NOMO-1 treated with DMSO at 0.1 percent for 48 hours (cell line): ENCODE measurements at regions not wholly inside any gene's neighbourhood (a gene's known extent, or its start where the extent isn't known, plus 50 kb on each side); places are given as distances from the start of the nearest gene placed in this dataset.
"Not testable (repeated sequence)": the region's sequence is repeated elsewhere in the genome, so short reads cannot be mapped to it uniquely, and the experiment has no call there.

Experiments
- DNase-seq: peaks from one replicate; lab custom pipeline; 2025; ENCODE audit not compliant: unreplicated experiment; lab: John Stamatoyannopoulos, UW

DNA sequence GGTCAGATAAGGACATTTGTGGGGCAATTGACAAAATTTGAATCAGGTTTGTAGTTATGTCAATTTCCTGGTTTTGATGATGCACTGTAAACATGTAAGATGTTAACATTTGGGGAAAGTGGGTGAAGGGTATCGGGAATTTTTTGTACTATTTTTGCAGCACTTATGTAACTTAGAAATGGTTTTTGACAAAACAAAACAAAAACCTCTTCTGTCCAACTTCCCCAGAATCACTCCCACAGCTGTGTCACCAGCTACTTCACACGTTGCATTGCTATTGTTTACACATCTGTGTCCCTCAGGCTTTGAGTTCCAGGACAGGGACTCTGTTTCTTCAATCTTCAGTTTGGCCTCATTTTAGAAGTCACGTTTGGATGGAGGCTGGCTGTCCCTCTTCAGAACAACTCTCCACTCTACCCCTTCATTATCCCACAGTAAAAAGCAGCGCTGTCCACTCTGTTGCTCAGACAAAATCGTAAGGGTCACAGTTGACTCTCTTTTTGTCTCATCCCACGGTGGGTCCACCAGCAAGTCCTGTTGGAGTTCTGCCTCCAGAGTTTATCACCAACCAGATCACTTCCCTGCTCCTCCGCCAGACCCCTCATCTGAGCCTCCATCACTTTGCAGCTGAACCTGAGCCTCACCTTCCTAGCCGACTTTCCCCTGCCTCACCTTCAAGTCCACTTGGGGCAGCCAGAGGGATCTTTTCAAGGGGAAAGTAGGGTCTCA is 63.2 kb downstream of the NENF start:
- no peak for DNase-seq

DNA sequence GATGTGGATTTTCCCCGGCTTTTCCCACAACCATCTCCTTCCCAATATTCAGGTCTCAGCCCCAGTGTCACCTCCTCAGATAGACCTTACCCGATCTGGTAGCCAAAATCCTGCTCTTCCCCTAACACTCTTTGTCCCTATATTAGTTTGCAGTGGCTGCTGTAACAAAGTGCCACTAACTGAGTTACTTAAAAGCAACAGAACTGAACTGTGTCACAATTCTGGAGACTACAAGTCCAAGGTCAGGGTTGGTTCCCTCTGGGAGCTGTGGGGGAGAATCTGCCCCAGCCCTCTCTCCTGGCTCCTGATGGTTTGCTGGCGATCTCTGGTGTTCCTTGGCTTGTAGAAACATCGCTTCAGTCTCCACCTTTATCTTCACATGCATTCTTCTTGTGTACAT is 64.0 kb downstream of the NENF start:
- no peak for DNase-seq

DNA sequence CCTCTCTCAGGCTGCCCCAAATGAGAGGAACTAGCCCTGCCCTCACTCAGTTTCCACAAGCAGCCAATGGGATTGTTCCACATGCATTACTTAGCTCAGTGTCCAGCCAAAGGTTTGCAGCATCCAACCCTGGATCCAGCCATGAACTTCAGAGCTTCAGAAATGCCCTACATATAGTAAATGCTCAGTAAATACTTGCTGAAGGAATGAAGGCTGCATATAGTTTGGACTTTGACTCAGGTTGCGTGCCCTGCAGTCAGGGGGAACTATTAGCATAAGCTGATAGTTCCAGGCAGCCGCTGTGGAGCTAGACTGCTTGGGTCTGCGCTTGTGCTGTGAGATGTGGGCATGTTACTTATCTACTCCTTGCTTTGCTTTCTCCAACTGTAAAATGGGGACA is 64.8 kb downstream of the NENF start:
- DNase-seq = no peak

DNA sequence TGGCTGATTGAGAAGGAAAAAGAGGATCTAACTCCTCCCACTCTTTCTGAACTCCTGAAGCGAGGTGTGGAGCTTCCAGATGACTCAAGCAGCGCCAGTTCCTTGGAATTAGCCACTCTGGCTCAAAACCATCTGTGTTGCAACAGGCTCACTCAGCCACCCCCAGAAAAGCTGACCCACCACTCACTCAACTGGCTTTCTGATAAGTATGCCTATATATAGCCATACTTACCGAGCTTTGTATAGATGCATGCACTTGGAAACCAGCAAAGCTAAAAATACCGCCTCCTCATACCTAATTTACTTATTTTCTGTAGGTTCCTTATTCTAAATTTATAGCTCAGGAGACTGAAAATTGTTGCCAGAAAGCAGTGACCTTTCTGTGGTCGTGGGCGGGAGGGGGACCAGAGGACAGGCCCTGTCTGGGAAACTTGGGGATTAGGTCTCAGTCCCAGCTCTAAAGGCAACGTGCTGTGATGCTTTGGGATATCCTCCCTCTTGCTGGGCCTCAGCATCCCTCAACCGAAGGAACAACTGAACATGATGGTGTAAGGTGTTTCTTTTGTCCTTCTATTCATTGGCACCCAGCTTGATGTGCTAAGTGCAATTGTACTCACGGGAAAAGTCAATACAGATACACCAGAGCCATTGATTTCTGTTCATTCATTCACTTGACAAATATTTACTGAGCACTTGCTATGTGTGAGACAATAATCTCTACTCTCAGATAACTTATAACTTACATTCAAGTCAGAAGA is 65.7 kb downstream of the NENF start:
- DNase-seq = peak; percentile 42

DNA sequence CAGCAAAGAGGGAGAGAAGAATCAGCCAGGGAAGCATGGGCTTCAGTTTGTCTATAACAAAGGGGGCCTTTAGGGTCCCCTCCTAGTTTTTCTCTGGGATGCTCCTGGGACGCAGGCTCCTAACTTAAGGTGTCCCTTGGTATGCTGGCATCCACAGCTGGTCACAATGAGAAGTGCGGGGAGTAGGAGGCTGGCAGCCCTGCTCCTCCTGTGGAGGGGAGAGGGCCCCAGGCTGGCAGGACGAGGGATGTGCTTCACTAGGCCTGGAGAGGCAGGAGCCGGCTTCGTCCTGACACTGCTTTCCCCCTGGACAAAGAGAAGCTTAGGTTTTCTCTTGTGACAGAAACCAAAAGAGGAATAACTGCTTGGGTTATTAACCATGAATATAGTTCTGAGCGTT is 67.6 kb downstream of the NENF start:
- no peak for DNase-seq

DNA sequence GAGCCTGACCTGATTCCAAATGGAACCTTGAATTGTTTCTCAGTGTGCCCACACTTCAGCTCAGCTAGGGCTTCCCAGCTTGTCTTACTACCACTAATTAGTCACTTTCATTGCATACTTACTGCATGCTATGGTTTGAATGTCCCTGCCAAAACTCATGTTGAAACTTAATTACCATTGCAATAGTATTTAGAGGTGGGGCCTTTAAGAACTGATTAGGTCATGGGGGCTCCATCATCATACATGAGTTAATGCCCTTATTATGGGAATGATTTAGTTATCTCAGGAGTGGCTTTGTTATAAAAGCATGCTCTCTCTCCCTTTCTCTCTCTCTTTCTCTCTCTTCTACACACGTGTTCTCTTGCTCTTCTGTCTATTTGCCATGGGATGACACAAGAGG is 68.3 kb downstream of the NENF start:
- no peak for DNase-seq

DNA sequence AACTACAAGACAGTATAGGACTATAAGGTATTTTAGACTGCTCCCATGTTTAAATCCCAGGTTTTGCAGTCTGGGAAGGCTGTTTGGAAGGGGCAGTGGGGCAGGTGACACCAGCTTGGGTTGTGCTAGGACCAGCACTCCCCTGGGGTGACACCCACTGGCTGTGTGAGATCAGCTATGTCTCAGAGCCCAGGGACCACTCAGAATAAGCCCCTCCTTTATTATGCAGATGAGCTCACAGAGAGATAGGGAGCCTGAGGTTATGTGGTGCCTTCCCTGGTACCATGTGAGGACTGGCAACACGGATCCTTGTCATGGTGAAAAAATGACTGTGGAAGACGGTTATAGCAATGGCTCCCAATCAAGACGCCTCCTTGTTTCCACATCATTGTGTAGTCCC is 71.0 kb downstream of the NENF start:
- no peak for DNase-seq

DNA sequence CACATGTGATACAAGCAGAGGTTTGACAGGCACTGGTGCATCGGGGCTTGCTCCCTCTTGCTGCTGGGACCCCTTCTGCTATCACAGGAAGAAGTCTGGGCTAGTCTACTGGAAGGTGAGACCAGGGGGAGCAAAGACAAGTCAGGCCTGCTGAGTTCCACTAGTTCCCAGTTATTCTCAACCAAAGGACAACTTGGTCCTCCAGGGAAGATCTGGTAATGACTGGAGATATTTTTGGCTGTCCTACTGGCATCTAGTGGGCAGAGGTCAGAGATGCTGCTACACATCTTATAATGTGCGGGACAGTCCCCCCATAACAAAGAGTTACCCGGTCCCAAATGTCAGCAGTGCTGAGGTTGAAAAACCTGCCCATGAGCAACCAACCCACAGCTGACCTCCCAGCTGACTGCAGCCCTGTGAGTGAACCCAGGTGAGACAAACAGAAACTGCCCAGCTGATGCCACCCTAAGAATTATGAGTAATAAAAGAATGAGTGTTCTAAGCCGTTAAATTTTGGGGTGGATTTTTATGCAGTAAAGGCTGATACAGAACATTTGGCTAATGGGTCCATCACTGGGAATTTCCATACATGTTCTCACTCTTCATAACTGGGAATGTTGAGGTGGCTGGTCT is 71.6 kb downstream of the NENF start:
- DNase-seq = no peak

DNA sequence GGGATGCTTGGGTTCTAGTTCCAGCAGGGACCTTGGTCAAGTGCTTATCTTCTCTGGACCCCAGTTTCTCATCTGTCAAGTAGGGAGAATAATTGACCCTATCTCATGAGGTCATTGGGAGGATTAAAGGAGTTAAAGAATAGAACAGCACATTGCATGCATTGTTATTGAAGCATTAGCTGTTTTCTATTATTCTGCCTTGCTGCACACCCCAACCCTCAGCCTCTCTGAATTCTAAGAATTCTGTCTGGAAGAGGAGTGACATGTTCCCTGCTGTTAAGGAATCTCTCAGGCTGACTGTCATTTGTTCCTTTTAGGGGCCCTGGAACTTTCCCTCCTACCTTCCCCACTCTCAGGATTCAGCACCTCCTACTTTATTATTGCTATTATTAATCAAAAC is 73.9 kb downstream of the NENF start:
- no peak for DNase-seq

DNA sequence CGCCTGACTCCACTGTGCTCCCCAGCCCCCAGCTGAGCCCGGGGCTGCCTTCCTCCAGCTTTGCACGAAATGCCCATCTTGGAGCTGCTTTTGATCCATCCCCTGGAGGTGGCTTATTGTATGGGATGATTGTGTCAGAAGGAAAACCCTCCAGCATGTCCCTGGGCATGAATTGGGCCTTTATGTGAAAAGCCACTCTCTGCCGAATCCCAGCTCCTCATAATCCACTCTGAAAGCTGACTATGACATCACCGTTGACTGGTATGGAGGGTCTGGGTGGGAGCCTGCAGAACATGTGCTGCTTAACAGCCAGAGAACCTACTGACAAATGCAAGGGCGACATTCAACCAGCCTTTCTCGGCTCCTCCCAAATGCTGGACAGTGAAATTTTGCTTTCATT is 74.6 kb downstream of the NENF start:
- DNase-seq = no peak

DNA sequence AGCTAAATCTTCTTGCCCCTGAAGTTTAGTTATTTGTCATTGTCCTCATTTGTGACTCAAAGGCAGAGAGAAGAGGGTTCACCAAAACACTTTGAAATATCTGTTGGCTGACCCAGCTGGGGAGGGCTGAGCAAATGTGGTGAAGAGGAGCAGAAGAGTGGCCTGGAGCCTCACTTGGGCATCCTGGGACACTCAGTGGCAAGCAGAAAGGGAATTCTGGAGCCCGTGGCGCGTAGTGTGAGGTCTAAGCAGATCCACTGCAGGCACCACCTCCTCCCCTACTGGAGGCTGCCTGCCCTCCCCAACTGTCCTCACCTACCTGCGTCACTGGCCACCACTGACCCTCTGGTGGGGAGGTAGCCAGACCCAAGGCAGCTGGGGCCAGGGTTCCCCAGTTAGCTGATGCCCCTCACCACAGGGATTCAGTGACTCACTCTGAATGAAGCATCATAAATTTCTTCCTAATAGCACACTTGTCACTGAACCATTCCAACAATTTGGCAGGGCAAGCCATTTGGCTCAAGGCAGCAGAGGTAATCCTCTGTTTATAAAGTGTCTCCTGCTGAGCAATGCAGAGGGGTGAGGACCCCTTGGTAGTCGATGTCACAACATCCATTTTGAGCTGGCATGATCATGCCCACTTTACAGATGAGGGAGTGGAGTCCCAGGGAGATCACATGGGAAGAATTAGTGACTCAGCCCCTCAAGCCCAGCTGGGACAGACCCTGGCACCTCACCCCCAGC is 80.3 kb downstream of the NENF start:
- no peak for DNase-seq

DNA sequence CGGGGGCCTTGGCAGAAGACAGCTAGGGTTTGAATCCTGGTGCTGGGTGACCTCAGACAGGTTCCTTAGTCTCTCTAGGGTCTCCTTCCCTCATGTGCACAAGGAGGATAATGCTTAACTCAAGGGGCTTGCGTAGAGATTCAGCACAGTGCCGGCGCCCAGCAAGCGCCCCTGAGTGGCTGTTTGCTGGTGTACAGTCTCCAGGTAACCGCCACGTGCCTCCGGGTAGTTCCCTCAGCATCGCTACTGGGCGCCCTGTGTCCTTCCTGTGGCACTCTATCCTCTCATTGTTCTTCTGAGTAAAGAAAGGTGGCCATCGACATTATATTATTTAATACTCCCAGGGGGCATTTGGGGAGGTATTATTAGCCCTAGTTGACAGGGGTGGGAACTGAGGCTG is 80.9 kb downstream of the NENF start:
- no peak for DNase-seq

DNA sequence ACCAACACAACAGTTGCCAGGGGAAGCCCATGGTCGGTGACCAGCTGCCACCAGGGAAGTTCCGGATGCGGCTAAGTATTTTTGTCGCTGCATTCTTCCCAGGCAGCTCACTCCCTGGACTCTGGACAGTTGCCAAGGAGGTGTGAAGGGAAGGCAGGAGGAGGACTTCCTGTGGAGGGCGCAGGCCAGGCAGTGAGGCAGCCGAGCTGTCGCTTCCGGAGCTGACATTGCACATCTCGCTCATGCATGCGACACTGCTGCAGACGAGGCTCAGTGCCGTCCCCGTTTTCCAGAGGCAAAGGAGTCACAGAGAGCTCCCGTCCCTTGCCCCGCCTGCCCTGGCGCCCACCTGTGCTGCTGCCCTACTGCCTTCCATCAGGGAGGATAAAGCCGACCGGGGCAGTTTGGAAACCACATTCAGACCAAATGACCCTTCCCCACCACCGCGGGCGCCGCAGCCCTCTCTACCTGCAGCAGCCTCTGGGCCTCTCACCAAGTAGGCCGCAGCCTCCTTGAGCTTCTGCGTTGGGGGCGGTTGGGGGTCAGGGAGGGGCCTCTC is 81.4 kb downstream of the NENF start:
- DNase-seq = no peak

DNA sequence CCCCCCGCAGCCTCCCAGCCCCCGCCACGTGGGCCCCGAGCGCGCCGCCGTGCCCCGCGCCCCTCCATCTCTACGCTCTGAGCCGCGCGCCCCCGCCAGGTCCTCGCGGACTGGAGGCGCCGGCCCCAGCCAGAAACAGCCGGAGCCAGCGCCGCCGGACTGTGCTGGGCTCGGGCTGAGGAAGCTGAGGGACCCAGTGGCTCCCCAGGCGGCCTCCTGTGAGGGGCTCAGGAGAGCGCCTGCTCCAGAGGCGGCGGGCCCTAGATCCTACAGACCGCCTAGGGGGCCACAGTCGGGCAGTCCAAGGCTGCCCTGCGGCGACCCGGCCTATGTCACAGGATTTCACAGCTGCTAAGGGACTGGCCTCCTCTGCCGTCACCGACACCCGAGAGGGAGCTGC is 82.1 kb downstream of the NENF start:
- no peak for DNase-seq

DNA sequence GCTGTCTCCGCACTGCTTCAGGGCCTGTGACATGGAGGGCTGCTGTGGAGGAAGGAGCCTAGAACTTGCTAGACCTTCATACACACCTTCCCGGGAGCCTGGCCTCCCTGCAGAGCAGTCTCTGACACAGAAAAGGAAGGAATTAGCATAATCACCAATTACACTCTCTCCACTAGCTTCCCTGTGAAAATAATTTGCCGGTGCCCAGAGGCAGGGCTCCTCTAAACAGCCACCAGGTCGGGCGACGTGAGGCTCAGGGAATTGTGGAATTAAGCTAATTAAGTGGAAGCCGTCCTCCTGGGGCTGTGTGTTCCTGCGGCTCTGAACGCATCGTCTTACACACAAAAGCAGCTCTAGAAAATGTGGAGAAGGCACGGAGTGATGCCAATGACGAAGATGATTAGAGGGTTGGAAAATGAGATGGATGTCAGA is 82.6 kb downstream of the NENF start:
- DNase-seq = no peak

DNA sequence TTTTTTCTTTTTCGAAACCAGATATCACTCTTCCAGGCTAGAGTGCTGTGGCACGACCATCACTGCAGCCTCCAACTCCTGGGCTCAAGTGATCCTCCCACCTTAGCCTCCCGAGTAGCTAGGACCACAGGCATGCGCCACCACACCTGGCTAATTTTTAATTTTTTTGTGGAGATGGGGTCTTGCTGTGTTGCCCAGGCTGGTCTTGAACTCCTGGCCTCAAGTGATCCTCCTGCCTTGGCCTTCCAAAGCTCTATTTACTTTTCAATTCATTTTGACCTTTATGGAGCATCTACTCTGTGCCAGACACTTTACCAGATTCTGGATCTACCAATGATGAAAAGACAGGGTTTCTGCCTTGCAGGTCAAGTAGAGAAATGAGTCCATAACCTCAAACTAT is 83.3 kb downstream of the NENF start:
- DNase-seq = not testable (repeated sequence)

DNA sequence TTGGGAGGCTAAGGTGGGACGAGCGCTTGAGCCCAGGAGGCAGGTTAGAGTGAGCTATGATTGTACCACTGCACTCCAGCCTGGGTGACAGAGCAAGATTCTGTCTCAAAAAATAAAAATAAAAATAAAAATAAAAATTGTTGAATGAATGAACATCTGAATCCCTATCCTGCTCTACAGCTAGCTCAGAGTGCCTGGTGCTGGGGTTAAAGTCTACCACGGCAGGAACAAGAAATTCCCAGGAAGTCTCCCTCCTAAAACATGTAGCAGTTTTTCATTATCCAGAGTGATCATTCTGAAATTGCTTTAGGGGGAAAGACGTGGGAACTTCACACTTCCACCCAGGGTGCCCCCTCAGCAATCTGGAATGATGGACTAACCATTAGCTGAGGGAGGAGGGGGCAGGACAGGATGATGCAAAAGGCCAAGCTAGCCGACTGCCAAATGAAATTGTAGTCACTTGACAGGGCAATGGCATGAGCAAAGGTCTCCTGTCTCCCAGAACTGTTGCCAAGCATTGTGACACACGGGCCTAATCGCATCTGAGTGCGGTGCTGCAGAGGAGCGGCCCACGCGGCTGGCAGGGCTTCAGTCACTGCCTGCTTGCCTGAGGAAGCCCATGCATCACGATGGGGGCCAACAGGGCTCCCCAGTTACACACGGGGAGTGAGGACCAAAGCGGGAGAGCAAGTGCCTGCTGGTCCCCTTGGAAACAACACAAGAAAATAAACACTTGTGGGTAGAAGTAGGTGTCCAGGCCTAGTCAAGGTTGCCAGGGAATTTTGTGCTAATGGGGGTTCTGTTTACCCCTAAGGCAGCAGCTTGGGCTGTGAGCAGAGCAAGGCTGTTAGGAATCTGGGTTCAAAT is 85.7 kb downstream of the NENF start:
- DNase-seq = no peak

DNA sequence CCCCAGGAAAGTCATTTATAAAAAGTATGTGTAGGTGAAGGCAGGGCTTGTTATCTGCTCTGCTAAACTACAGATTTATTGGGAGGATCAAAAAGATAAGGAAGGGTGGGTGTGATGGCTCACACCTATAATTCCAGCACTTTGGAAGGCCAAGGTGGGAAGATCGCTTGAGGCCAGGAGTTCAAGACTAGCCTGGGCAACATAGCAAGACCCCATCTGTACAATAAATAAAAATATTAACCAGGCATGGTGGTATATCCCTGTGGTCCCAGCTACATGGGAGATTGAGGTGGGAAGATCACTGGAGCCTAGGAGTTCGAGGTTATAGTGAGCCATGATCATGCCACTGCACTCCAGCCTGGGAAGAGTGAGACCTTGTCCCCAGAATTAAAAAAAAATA is 86.4 kb downstream of the NENF start:
- DNase-seq = no peak

DNA sequence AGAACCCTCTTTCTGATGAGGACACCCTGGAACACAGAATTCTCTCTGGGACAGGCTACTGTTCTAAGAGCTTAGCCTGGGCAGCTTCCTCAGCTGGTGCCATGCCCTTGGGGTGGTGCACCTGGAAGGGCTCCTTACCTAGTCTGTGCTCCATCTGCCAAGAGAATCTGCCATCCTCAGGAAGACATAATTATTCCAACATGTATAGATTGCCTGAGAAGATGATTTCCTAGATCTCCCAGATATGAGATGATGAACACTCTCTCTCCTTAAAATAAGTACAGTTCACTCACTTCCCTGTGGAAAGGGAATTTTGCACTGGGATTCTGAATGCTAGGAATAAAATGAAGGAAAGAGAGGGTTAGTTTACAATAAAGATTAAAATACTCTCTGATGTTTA is 87.6 kb downstream of the NENF start:
- DNase-seq = no peak

DNA sequence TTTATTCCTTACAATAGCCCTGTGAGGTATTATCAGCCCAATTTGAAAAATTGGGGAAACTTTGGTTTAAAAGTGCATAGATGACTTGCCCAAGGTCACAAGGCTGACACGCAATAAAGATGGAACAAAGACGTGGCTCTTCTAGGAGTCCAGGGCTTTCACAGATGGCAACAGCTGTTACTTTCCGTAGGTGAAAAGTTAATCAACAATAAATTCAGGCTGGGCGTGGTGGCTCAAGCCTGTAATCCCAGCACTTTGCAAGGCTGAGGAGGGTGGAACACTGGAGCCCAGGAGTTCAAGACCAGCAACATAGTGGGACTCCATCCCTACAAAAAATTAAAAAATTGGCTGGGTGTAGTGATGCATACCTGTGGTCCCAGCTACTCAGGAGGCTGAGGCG is 87.8 kb upstream of the ATF3 start:
- no peak for DNase-seq
